Subcutaneous abdominal adipose tissue (tissue), 5 donors: ENCODE measurements at regions not wholly inside any gene's neighbourhood (a gene's known extent, or its start where the extent isn't known, plus 50 kb on each side); places are given as distances from the start of the nearest gene placed in this dataset.
"Not testable (repeated sequence)": the region's sequence is repeated elsewhere in the genome, so short reads cannot be mapped to it uniquely, and the experiment has no call there.

Experiments used
- H3K27ac ChIP-seq: one replicate; pipeline ENCODE4 v1.7.0; 2013; ENCODE audit warnings: low read depth, mild to moderate bottlenecking, inconsistent platforms, low read length, moderate library complexity
- H3K27me3 ChIP-seq, 5 donors: one replicate each; pipeline ENCODE4 v1.7.0; 2013; ENCODE audit warnings: low read length in 5 of 5, inconsistent platforms in 1 of 5; ENCODE audit not compliant: control insufficient read depth in 5 of 5, insufficient read depth in 4 of 5
- H3K36me3 ChIP-seq, 5 donors: one replicate each; pipeline ENCODE4 v1.7.0; 2013; ENCODE audit warnings: low read length in 5 of 5; ENCODE audit not compliant: control insufficient read depth in 5 of 5, insufficient read depth in 5 of 5
- H3K4me1 ChIP-seq, 5 donors: one replicate each; pipeline ENCODE4 v1.7.0; 2013; ENCODE audit warnings: low read length in 5 of 5, mild to moderate bottlenecking in 3 of 5, moderate library complexity in 1 of 5; ENCODE audit not compliant: control insufficient read depth in 5 of 5, insufficient read depth in 5 of 5
- H3K4me3 ChIP-seq, 5 donors: one replicate each; pipeline ENCODE4 v1.7.0; 2013; ENCODE audit warnings: low read length in 5 of 5, low read depth in 1 of 5
- H3K9ac ChIP-seq, 5 donors: one replicate each; pipeline ENCODE4 v1.7.0; 2013; ENCODE audit warnings: low read length in 5 of 5, mild to moderate bottlenecking in 4 of 5, moderate library complexity in 3 of 5
- H3K9me3 ChIP-seq, 5 donors: one replicate each; pipeline ENCODE4 v1.7.0; 2013; ENCODE audit warnings: low read length in 5 of 5; ENCODE audit not compliant: control insufficient read depth in 5 of 5
- donor health status: healthy.
- donor health status: healthy.
- donor health status: healthy.
- donor health status: healthy.
- donor health status: healthy.

- Histone ChIP-seq H3K27me3 (peaks cover 0 to 4% (median 0%) of the 10 kb centered on the region in 5 donors), H3K36me3 (no peaks in the 10 kb centered on the region), H3K4me1 (no peaks in the 10 kb centered on the region), H3K9me3 (peaks cover 0 to 2% (median 0%) of the 10 kb centered on the region in 5 donors), H3K9ac (no peak overlapping the region), H3K27ac (no peak overlapping the region), H3K4me3 (no peak overlapping the region)
These were observed 339.1 kb upstream of the CCNH start for GRCh38 chr5:87751824-87752223.

- Histone ChIP-seq H3K4me3 (no peak overlapping the region), H3K27me3 (no peaks in the 10 kb centered on the region), H3K4me1 (no peaks in the 10 kb centered on the region), H3K27ac (no peak overlapping the region), H3K36me3 (no peaks in the 10 kb centered on the region), H3K9me3 (peaks cover 0 to 2% (median 0%) of the 10 kb centered on the region in 5 donors), H3K9ac (no peak overlapping the region)
These were observed 334.2 kb upstream of the CCNH start for GRCh38 chr5:87746891-87747377.

GRCh38 chr5:87746341-87746740, 333.6 kb upstream of the CCNH start:
- Histone ChIP-seq H3K27me3 (no peaks in the 10 kb centered on the region), H3K9me3 (peaks cover 0 to 2% (median 0%) of the 10 kb centered on the region in 5 donors), H3K4me1 (no peaks in the 10 kb centered on the region), H3K9ac (no peak overlapping the region), H3K4me3 (no peak overlapping the region), H3K36me3 (no peaks in the 10 kb centered on the region), H3K27ac (no peak overlapping the region)

- no peaks in the 10 kb centered on the region for H3K4me1 ChIP-seq
- no peaks in the 10 kb centered on the region for H3K27me3 ChIP-seq
- H3K36me3 ChIP-seq: no peaks in the 10 kb centered on the region
- H3K27ac ChIP-seq: no peak overlapping the region
- no peak overlapping the region for H3K4me3 ChIP-seq
- H3K9me3 ChIP-seq: no peaks in the 10 kb centered on the region
- no peak overlapping the region for H3K9ac ChIP-seq
These were observed 329.2 kb upstream of the CCNH start for GRCh38 chr5:87741881-87742280.

GRCh38 chr5:87735923-87736322, 323.2 kb upstream of the CCNH start:
- no peaks in the 10 kb centered on the region for H3K36me3 ChIP-seq
- H3K9me3 ChIP-seq: no peaks in the 10 kb centered on the region
- H3K4me1 ChIP-seq: no peaks in the 10 kb centered on the region
- no peak overlapping the region for H3K4me3 ChIP-seq
- H3K27ac ChIP-seq: no peak overlapping the region
- H3K9ac ChIP-seq: no peak overlapping the region
- no peaks in the 10 kb centered on the region for H3K27me3 ChIP-seq

GRCh38 chr5:87733897-87734296, 321.2 kb upstream of the CCNH start:
- H3K9me3 ChIP-seq: no peaks in the 10 kb centered on the region
- no peaks in the 10 kb centered on the region for H3K4me1 ChIP-seq
- H3K9ac ChIP-seq: no peak overlapping the region
- H3K27me3 ChIP-seq: no peaks in the 10 kb centered on the region
- no peak overlapping the region for H3K4me3 ChIP-seq
- no peak overlapping the region for H3K27ac ChIP-seq
- no peaks in the 10 kb centered on the region for H3K36me3 ChIP-seq

GRCh38 chr5:87732875-87733768, 320.4 kb upstream of the CCNH start:
- H3K9me3 ChIP-seq: no peaks in the 10 kb centered on the region
- H3K36me3 ChIP-seq: no peaks in the 10 kb centered on the region
- no peaks in the 10 kb centered on the region for H3K27me3 ChIP-seq
- no peak overlapping the region for H3K4me3 ChIP-seq
- H3K27ac ChIP-seq: no peak overlapping the region
- no peaks in the 10 kb centered on the region for H3K4me1 ChIP-seq
- H3K9ac ChIP-seq: no peak overlapping the region

- Histone ChIP-seq H3K27ac (no peak overlapping the region), H3K9ac (no peak overlapping the region), H3K4me3 (no peak overlapping the region), H3K36me3 (no peaks in the 10 kb centered on the region), H3K4me1 (no peaks in the 10 kb centered on the region), H3K9me3 (no peaks in the 10 kb centered on the region), H3K27me3 (no peaks in the 10 kb centered on the region)
These were observed 317.1 kb upstream of the CCNH start for GRCh38 chr5:87729781-87730180.

GRCh38 chr5:87722286-87722685, 309.6 kb upstream of the CCNH start:
- H3K4me3 ChIP-seq: no peak overlapping the region
- H3K4me1 ChIP-seq: no peaks in the 10 kb centered on the region
- H3K27ac ChIP-seq: no peak overlapping the region
- no peaks in the 10 kb centered on the region for H3K36me3 ChIP-seq
- H3K9me3 ChIP-seq: peaks cover 0 to 14% (median 12%) of the 10 kb centered on the region in 5 donors
- H3K9ac ChIP-seq: no peak overlapping the region
- no peaks in the 10 kb centered on the region for H3K27me3 ChIP-seq

- H3K9ac ChIP-seq, H3K4me3 ChIP-seq, H3K27me3 ChIP-seq, H3K36me3 ChIP-seq, H3K4me1 ChIP-seq, H3K27ac ChIP-seq: not testable (repeated sequence)
- peaks cover 0 to 14% (median 12%) of the 10 kb centered on the region in 5 donors for H3K9me3 ChIP-seq
These were observed 305.6 kb upstream of the CCNH start for GRCh38 chr5:87718224-87718925.
